ENCODE measurements at regions not wholly inside any gene's neighbourhood (a gene's known extent, or its start where the extent isn't known, plus 50 kb on each side); places are given as distances from the start of the nearest gene placed in this dataset.
"Not testable (repeated sequence)": the region's sequence is repeated elsewhere in the genome, so short reads cannot be mapped to it uniquely, and the experiment has no call there.

DNA sequence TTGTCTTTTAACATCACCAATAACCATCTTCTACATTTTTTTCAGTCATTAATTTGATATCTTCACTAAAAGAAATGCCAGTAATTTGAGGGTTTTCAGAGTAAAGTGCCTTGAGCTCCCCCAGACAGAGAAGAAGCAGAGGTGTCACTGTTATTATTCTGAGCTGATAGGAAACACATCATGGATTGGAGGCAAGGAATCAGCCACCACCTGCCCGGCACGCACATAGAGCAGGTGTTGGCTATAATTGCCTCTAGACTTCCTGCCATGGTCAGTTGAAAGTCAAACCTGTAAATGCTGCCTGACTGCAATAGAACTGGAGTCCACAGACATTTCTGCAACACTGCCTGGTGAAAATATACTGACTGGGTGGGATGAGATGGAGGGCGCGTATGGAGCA, 776.6 kb downstream of the UQCRFS1 start:
- intact Hi-C loops (cut with micrococcal nuclease; ENCODE audit: unreplicated experiment), result no loop called here
- H3K4me3 ChIP-seq (ENCODE audit: low read depth, low read length, poor library complexity, severe bottlenecking), result no peak overlapping the region
- H3K36me3 ChIP-seq (ENCODE audit: insufficient read depth, low read length, poor library complexity, severe bottlenecking), result no peaks in the 10 kb centered on the region
- no peaks in the 10 kb centered on the region for H3K27me3 ChIP-seq (replicated peaks; ENCODE audit: insufficient read depth, low read depth, low read length, poor library complexity)
- H3K4me1 ChIP-seq (ENCODE audit: insufficient read depth, low read length, poor library complexity, severe bottlenecking), result no peaks in the 10 kb centered on the region
- H3K27ac ChIP-seq (ENCODE audit: low read depth, low read length, poor library complexity, severe bottlenecking), result no peak overlapping the region
- ChIA-PET POLR2A (ENCODE audit: low non-redundant PET) (no interaction called here), CTCF (no interaction called here)
- no TSS peak for BruUV-seq (replicated peaks)
- TF ChIP-seq EZH2 (IDR thresholded peaks at IDR 0.05; ENCODE audit: borderline replicate concordance, low read depth, low read length, poor library complexity, severe bottlenecking), result no peak
- TF ChIP-seq, protein P1, sequence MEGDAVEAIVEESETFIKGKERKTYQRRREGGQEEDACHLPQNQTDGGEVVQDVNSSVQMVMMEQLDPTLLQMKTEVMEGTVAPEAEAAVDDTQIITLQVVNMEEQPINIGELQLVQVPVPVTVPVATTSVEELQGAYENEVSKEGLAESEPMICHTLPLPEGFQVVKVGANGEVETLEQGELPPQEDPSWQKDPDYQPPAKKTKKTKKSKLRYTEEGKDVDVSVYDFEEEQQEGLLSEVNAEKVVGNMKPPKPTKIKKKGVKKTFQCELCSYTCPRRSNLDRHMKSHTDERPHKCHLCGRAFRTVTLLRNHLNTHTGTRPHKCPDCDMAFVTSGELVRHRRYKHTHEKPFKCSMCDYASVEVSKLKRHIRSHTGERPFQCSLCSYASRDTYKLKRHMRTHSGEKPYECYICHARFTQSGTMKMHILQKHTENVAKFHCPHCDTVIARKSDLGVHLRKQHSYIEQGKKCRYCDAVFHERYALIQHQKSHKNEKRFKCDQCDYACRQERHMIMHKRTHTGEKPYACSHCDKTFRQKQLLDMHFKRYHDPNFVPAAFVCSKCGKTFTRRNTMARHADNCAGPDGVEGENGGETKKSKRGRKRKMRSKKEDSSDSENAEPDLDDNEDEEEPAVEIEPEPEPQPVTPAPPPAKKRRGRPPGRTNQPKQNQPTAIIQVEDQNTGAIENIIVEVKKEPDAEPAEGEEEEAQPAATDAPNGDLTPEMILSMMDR (conservative IDR thresholded peaks at IDR 0.05; ENCODE audit: low read depth, low read length), result no peak
- no peak for DNase-seq (ENCODE audit: low spot score)
- peaks cover 10% of the 10 kb centered on the region for H3K9me3 ChIP-seq (ENCODE audit: low read depth, low read length, poor library complexity, severe bottlenecking)

GRCh38 chr19:28435551-28436271, 777.2 kb downstream of the UQCRFS1 start:
- peaks cover 10% of the 10 kb centered on the region for H3K9me3 ChIP-seq (ENCODE audit: low read depth, low read length, poor library complexity, severe bottlenecking)
- H3K4me3 ChIP-seq (ENCODE audit: low read depth, low read length, poor library complexity, severe bottlenecking), result no peak overlapping the region
- no peaks in the 10 kb centered on the region for H3K36me3 ChIP-seq (ENCODE audit: insufficient read depth, low read length, poor library complexity, severe bottlenecking)
- POLR2A ChIA-PET (ENCODE audit: low non-redundant PET), result no interaction called here
- no peak for TF ChIP-seq EZH2 (IDR thresholded peaks at IDR 0.05; ENCODE audit: borderline replicate concordance, low read depth, low read length, poor library complexity, severe bottlenecking)
- TF ChIP-seq, protein P1 (conservative IDR thresholded peaks at IDR 0.05; ENCODE audit: low read depth, low read length), result no peak
- no peaks in the 10 kb centered on the region for H3K27me3 ChIP-seq (replicated peaks; ENCODE audit: insufficient read depth, low read depth, low read length, poor library complexity)
- CTCF ChIA-PET, result no interaction called here
- H3K4me1 ChIP-seq (ENCODE audit: insufficient read depth, low read length, poor library complexity, severe bottlenecking), result no peaks in the 10 kb centered on the region
- no peak for DNase-seq (ENCODE audit: low spot score)
- BruUV-seq (replicated peaks), result no TSS peak
- intact Hi-C loops (cut with micrococcal nuclease; ENCODE audit: unreplicated experiment), result no loop called here
- no peak overlapping the region for H3K27ac ChIP-seq (ENCODE audit: low read depth, low read length, poor library complexity, severe bottlenecking)

GRCh38 chr19:28434794-28435193, 778.2 kb downstream of the UQCRFS1 start:
- DNase-seq (ENCODE audit: low spot score); intact Hi-C loops (cut with micrococcal nuclease; ENCODE audit: unreplicated experiment); POLR2A ChIA-PET (ENCODE audit: low non-redundant PET); H3K36me3 ChIP-seq (ENCODE audit: insufficient read depth, low read length, poor library complexity, severe bottlenecking); H3K27ac ChIP-seq (ENCODE audit: low read depth, low read length, poor library complexity, severe bottlenecking); H3K4me1 ChIP-seq (ENCODE audit: insufficient read depth, low read length, poor library complexity, severe bottlenecking); H3K4me3 ChIP-seq (ENCODE audit: low read depth, low read length, poor library complexity, severe bottlenecking); CTCF ChIA-PET; BruUV-seq (replicated peaks); H3K27me3 ChIP-seq (replicated peaks; ENCODE audit: insufficient read depth, low read depth, low read length, poor library complexity): not testable (repeated sequence)
- H3K9me3 ChIP-seq (ENCODE audit: low read depth, low read length, poor library complexity, severe bottlenecking), result peaks cover 10% of the 10 kb centered on the region

- H3K36me3 ChIP-seq (ENCODE audit: insufficient read depth, low read length, poor library complexity, severe bottlenecking); CTCF ChIA-PET; intact Hi-C loops (cut with micrococcal nuclease; ENCODE audit: unreplicated experiment); H3K27ac ChIP-seq (ENCODE audit: low read depth, low read length, poor library complexity, severe bottlenecking); H3K4me1 ChIP-seq (ENCODE audit: insufficient read depth, low read length, poor library complexity, severe bottlenecking); POLR2A ChIA-PET (ENCODE audit: low non-redundant PET); DNase-seq (ENCODE audit: low spot score); H3K4me3 ChIP-seq (ENCODE audit: low read depth, low read length, poor library complexity, severe bottlenecking); BruUV-seq (replicated peaks); H3K27me3 ChIP-seq (replicated peaks; ENCODE audit: insufficient read depth, low read depth, low read length, poor library complexity): not testable (repeated sequence)
- H3K9me3 ChIP-seq (ENCODE audit: low read depth, low read length, poor library complexity, severe bottlenecking), result peaks cover 10% of the 10 kb centered on the region
These were observed 778.6 kb downstream of the UQCRFS1 start for GRCh38 chr19:28434365-28434764.

DNA sequence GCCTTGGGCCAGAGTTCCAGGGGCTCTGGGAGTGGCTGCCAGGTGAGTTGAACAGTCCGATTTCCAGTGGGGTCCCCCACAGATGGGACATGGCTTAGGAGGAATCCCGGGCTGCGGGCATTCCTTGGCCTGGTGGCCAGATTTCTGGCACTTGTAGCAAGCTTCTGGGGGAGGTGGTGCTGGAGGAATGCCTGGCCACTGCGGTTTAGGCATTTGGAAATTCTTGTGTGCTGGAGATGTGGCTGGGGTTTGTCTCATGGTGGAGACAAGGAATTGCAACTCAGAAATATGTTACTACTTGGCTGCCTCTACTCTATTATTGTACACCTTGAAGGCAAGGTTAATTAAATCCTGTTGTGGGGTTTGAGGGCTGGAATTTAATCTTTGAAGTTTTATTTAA, 779.8 kb downstream of the UQCRFS1 start:
- H3K27ac ChIP-seq (ENCODE audit: low read depth, low read length, poor library complexity, severe bottlenecking); H3K27me3 ChIP-seq (replicated peaks; ENCODE audit: insufficient read depth, low read depth, low read length, poor library complexity); H3K36me3 ChIP-seq (ENCODE audit: insufficient read depth, low read length, poor library complexity, severe bottlenecking); H3K4me1 ChIP-seq (ENCODE audit: insufficient read depth, low read length, poor library complexity, severe bottlenecking); BruUV-seq (replicated peaks); H3K9me3 ChIP-seq (ENCODE audit: low read depth, low read length, poor library complexity, severe bottlenecking); CTCF ChIA-PET; intact Hi-C loops (cut with micrococcal nuclease; ENCODE audit: unreplicated experiment); POLR2A ChIA-PET (ENCODE audit: low non-redundant PET); H3K4me3 ChIP-seq (ENCODE audit: low read depth, low read length, poor library complexity, severe bottlenecking); DNase-seq (ENCODE audit: low spot score): not testable (repeated sequence)
